Esophagus squamous epithelium (tissue), 4 donors: ENCODE measurements at regions not wholly inside any gene's neighbourhood (a gene's known extent, or its start where the extent isn't known, plus 50 kb on each side); places are given as distances from the start of the nearest gene placed in this dataset.

Experiments
- POLR2A ChIP-seq, 4 donors: fragments of 450-650 bp; IDR thresholded peaks; one replicate each; pipeline ENCODE4 v1.6.1; 2017; ENCODE audit warnings: antibody characterized with exemption in 4 of 4, mild to moderate bottlenecking in 4 of 4, moderate library complexity in 3 of 4
- TF ChIP-seq, protein P1 (sequence below), 6 experiments: fragments of 450-650 bp in 4 of 6; fragments of 200-600 bp in 2 of 6; sonication (generic) in 2 of 6; IDR thresholded peaks; one replicate each; pipeline ENCODE4 v1.5.1; 2016 to 2019; ENCODE audit warnings: antibody characterized with exemption in 6 of 6, mild to moderate bottlenecking in 4 of 6, moderate library complexity in 4 of 6

GRCh38 chr5:87132696-87133095 lies 135.0 kb upstream of the RASA1 start:
- TF ChIP-seq, protein P1, sequence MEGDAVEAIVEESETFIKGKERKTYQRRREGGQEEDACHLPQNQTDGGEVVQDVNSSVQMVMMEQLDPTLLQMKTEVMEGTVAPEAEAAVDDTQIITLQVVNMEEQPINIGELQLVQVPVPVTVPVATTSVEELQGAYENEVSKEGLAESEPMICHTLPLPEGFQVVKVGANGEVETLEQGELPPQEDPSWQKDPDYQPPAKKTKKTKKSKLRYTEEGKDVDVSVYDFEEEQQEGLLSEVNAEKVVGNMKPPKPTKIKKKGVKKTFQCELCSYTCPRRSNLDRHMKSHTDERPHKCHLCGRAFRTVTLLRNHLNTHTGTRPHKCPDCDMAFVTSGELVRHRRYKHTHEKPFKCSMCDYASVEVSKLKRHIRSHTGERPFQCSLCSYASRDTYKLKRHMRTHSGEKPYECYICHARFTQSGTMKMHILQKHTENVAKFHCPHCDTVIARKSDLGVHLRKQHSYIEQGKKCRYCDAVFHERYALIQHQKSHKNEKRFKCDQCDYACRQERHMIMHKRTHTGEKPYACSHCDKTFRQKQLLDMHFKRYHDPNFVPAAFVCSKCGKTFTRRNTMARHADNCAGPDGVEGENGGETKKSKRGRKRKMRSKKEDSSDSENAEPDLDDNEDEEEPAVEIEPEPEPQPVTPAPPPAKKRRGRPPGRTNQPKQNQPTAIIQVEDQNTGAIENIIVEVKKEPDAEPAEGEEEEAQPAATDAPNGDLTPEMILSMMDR (IDR thresholded peaks at IDR 0.05): no peak
- TF ChIP-seq POLR2A (IDR thresholded peaks at IDR 0.05): no peak
